GM20000 (cell line): ENCODE measurements at regions not wholly inside any gene's neighbourhood (a gene's known extent, or its start where the extent isn't known, plus 50 kb on each side); places are given as distances from the start of the nearest gene placed in this dataset.

ENCODE experiments used
- DNase-seq: peaks from one replicate; pipeline ENCODE4 v3.0.0; 2012; ENCODE audit warnings: low spot score
- TF ChIP-seq, protein P1 (sequence below): IDR thresholded peaks from 2 replicates; pipeline ENCODE4 v1.5.1; 2012; ENCODE audit warnings: mild to moderate bottlenecking, control low read depth; ENCODE audit errors: extremely low read depth, missing control alignments

DNA sequence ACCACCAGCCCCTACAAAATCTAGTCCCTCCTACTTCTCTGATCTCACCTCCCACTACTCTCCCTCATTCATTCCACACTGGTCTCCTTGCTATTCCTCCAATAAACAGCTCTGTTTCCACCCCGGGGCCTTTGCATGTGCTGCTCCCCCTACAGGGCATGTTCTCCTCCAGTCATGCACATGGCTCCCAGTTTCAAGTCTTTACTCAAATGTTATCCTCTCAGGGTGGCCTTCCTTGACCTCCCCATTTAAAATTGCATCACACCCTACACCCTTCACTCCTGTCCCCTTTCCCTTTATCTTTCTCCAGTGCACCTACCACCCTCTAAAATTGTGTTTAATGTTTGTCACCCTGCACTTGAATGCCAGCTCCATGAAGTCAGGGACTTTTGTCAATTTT lies 174.5 kb downstream of the MRPL14 start:
- DNase-seq: no peak
- TF ChIP-seq, protein P1, sequence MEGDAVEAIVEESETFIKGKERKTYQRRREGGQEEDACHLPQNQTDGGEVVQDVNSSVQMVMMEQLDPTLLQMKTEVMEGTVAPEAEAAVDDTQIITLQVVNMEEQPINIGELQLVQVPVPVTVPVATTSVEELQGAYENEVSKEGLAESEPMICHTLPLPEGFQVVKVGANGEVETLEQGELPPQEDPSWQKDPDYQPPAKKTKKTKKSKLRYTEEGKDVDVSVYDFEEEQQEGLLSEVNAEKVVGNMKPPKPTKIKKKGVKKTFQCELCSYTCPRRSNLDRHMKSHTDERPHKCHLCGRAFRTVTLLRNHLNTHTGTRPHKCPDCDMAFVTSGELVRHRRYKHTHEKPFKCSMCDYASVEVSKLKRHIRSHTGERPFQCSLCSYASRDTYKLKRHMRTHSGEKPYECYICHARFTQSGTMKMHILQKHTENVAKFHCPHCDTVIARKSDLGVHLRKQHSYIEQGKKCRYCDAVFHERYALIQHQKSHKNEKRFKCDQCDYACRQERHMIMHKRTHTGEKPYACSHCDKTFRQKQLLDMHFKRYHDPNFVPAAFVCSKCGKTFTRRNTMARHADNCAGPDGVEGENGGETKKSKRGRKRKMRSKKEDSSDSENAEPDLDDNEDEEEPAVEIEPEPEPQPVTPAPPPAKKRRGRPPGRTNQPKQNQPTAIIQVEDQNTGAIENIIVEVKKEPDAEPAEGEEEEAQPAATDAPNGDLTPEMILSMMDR: no peak

DNA sequence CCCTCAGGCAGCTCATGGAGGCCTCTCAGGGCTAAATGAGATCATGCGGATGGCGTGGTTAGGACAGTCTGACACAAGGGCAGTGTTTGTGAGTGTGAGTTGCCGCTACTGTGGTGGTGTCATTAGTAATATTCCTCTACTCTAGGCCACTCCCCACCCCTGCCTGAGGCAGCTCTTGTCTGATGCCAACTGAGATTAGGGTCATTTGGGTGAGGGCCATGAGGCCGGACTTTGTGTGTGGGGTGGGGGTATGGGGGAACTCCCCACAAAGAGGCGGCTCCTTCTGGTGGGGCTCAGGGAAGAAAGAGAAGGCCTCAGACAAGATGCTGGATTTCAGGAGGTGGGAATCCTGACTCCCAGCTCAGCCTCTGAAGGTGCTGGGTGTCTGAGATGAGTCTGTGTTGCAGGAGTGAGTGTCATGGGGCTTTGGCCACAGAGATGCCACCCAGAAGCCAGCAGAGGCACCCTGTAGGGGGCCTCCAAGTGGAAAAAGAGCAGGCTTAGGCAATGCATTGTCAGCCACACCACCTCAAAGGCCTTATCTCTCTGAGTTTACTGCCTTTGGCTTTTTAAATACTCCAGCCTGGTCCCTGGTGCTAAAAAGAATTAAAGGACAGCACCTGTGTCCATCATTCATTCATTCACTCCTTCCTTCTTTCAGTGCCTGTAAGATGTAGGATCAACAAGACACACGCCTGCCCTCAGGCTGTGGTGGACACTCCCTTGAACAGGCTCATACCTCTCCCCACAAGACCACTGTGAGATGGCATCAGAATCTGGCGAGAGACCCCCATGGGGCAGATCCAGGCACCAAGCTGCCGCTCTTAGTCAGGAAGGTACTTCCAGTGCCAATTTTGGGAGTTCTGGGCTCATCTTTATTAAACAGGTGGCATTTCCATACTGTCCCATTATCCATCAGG lies 175.2 kb downstream of the MRPL14 start:
- TF ChIP-seq, protein P1: no peak
- DNase-seq: no peak

DNA sequence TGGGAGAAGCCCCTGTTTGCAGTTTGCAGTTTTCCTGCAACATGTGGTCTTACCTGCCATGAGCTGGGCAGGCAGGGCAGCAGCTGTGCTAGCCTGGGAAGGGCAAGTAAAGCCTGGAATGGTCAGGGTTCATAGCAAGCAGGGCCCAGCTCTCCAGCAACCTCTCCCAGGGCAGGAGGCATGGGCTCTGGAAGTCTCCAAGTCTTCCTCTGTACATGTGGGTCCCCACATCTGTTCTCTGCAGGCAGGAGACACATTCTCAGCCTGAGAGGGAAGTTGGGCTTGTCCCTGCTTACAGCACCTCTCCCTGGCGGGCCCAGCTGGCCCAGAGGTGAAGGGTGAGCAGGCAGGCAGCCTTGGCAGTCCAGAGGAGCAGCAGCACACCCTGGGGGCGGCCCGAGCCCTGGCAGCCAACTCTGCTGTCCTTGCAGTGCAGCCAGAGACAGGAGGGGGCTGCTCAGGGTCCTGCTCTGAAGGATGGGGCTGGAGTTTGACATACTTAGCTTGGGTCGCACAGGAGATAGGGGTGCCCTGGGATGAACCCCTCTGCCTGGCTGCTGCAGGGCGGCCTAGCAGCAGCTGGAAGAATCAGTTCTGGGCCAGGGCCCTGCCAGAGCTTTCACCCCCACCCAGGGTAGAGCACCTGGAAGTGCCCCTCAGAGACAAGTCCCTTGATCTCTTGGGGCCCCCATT lies 176.0 kb downstream of the MRPL14 start:
- TF ChIP-seq, protein P1: no peak
- peak; percentile 35 for DNase-seq

DNA sequence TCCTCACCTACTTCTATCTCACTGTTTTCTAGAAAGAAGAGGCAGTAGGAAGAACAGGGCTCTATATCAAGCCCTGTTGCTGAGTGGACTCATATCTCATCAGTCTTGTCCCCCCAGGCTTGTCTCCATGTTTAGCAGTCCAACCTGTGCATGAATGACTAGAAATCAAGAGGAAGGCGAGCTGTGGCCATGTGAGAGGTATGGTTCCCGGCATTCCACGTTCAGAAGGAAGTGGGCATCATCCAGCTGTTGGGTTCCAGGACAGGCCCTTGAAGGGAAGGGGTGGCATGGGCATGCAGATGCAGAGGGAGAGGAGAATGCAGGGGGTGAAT lies 176.6 kb downstream of the MRPL14 start:
- TF ChIP-seq, protein P1: no peak
- DNase-seq: no peak

DNA sequence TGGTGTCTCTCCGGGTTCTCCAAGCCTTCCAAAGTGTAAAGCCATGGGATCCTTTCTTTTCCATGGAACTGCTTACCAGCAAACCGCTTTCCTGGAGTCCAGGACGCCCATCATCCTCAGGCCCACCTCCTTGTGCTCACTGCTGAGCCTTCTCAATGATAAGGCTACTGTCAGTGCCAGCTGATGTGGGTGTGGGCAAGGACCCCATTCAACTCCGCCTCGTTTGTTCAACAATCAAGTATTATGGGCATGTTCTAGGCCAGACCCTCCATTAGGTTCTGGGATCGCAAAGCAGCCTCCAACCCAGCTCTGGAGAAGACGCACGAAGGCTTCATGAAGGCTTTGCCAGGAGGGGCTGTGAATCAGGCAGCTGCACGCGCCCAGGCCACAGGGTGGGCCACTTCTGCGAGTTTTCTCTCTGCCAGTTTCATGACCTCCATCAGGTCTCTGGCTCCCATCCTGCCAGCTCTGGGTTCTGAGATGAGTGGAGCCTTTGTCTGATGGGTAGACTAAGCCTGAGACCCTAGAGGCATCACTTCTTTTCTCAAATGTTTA lies 177.1 kb downstream of the MRPL14 start:
- TF ChIP-seq, protein P1: no peak
- no peak for DNase-seq

DNA sequence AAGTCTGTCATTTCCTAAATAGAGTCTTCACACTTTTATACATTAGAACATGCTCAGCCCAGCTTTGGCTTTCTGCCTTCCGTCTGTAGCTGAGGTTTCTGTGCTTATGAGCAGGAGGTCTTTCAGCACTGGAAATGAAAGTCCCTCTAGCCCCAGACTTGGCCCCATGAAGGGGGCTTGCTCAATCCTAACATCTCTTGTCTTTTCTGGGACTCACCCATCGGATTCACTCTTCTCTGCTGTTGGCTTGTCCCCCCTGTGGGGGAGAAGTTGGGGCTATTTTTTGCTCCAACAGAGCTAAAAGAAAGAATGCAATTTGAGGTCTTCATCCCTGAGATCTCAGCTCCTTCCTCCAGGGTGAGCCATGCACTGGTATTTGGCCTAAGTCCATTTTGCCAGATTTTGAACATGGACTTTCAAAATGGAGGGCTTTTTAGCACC lies 177.7 kb downstream of the MRPL14 start:
- TF ChIP-seq, protein P1: no peak
- DNase-seq: no peak
